Spleen (tissue), 11 donors: ENCODE measurements at regions not wholly inside any gene's neighbourhood (a gene's known extent, or its start where the extent isn't known, plus 50 kb on each side); places are given as distances from the start of the nearest gene placed in this dataset.

Experiments used
- DNase-seq: peaks from one replicate; pipeline ENCODE4 v3.0.0-alpha.2; 2020
- H3K27ac ChIP-seq, 8 donors: fragments of 200-600 bp; sonication (generic) in 7 of 8; 1 replicate in 4 of 8; 2 replicates in 4 of 8; pipeline versions ENCODE4 v1.5.0 to v1.8.0; 2016 to 2021; ENCODE audit warnings: inconsistent platforms in 4 of 8, mild to moderate bottlenecking in 4 of 8, moderate library complexity in 1 of 8
- H3K27me3 ChIP-seq, 7 donors: fragments of 200-600 bp; sonication (generic) in 6 of 7; replicated peaks in 1 of 7; 1 replicate in 4 of 7; 2 replicates in 3 of 7; pipeline versions ENCODE4 v1.5.0 to v1.8.0; 2016 to 2021; ENCODE audit warnings: inconsistent platforms in 3 of 7, mild to moderate bottlenecking in 1 of 7
- H3K36me3 ChIP-seq, 6 donors: fragments of 200-600 bp; sonication (generic) in 5 of 6; 1 replicate in 4 of 6; 2 replicates in 2 of 6; pipeline versions ENCODE4 v1.5.0 to v1.8.0; 2016 to 2021; ENCODE audit warnings: inconsistent platforms in 2 of 6
- H3K4me1 ChIP-seq, 6 donors: fragments of 200-600 bp; sonication (generic) in 5 of 6; 1 replicate in 3 of 6; 2 replicates in 3 of 6; pipeline versions ENCODE4 v1.5.0 to v1.8.0; 2016 to 2021; ENCODE audit warnings: inconsistent platforms in 3 of 6
- H3K4me3 ChIP-seq, 8 donors: fragments of 200-600 bp; sonication (generic) in 7 of 8; 1 replicate in 4 of 8; 2 replicates in 4 of 8; pipeline versions ENCODE4 v1.5.0 to v1.8.0; 2016 to 2021; ENCODE audit warnings: inconsistent platforms in 4 of 8, mild to moderate bottlenecking in 4 of 8, moderate library complexity in 2 of 8
- H3K9me3 ChIP-seq, 8 donors: fragments of 200-600 bp; sonication (generic) in 7 of 8; 1 replicate in 4 of 8; 2 replicates in 4 of 8; pipeline versions ENCODE4 v1.5.0 to v1.8.0; 2016 to 2021; ENCODE audit warnings: inconsistent platforms in 4 of 8
- CTCF ChIP-seq, 11 experiments: fragments of 200-600 bp in 7 of 11; fragments of 450-650 bp in 4 of 11; sonication (generic) in 4 of 11; IDR thresholded peaks in 8 of 11; conservative IDR thresholded peaks in 3 of 11; 1 replicate in 7 of 11; 2 replicates in 4 of 11; pipeline versions ENCODE4 v1.4.0 to v1.8.0; 2016 to 2021; ENCODE audit warnings: antibody characterized with exemption in 11 of 11, inconsistent platforms in 4 of 11, mild to moderate bottlenecking in 1 of 11
- POLR2A ChIP-seq, 3 donors: fragments of 450-650 bp; IDR thresholded peaks; one replicate each; pipeline ENCODE4 v1.5.1; 2017; ENCODE audit warnings: antibody characterized with exemption in 3 of 3, mild to moderate bottlenecking in 1 of 3
- POLR2AphosphoS5 ChIP-seq, 3 donors: sonication (generic); formaldehyde crosslinking; IDR thresholded peaks; one replicate each; pipeline ENCODE4 v1.5.1; 2017; ENCODE audit warnings: antibody characterized with exemption in 3 of 3
- WGBS, 5 donors: extraction: QIAGEN DNeasy Blood & Tissue Kit in 3 of 5; methylation state at CpG; one replicate each; pipeline versions ENCODE4 v1.1.5 to v1.1.7; 2013 to 2018; 5-methylcytosine and 5-hydroxymethylcytosine counted together
- intact Hi-C: fragments of 100-400 bp; cut with DNase I; formaldehyde crosslinking; loops from one replicate; pipeline ENCODE4 v1.15.0; 2023; ENCODE audit warnings: low total_unique reads
- donor health status: healthy with polysubstance abuse.
- donor health status: DM: no; HTN: no; CAD: no; lungs with moderate emphysema.
- donor health status: DM: no; HTN: no; CAD: no.
- donor health status: Bipolar disorder and iron deficiency.
- donor health status: healthy.
- donor health status: DM: no; HTN: no; CAD: no.
- donor health status: DM: yes; HTN: yes; CAD: no.

GRCh38 chr10:33611423-33611822 is 277.0 kb upstream of the NRP1 start:
- no peak overlapping the region for H3K4me3 ChIP-seq
- no peak for DNase-seq
- WGBS, 5 donors = 82 to 100% (median 90%) methylated on average over 1 of the region's 1 CpG
- peaks cover 0 to 18% (median 12%) of the 10 kb centered on the region in 8 donors for H3K9me3 ChIP-seq
- H3K36me3 ChIP-seq = no peaks in the 10 kb centered on the region
- TF ChIP-seq CTCF (IDR thresholded peaks at IDR 0.05 in 8 of 11, conservative IDR thresholded peaks at IDR 0.05 in 3 of 11) (no peak), POLR2A (IDR thresholded peaks at IDR 0.05) (no peak), POLR2AphosphoS5 (IDR thresholded peaks at IDR 0.05) (no peak)
- intact Hi-C loops = no loop called here
- H3K27ac ChIP-seq = no peak overlapping the region
- peaks cover 0 to 5% (median 0%) of the 10 kb centered on the region in 6 donors for H3K4me1 ChIP-seq
- no peaks in the 10 kb centered on the region for H3K27me3 ChIP-seq

- no peaks in the 10 kb centered on the region for H3K27me3 ChIP-seq
- no peak overlapping the region for H3K4me3 ChIP-seq
- H3K4me1 ChIP-seq = peaks cover 0 to 5% (median 0%) of the 10 kb centered on the region in 6 donors
- no peak for DNase-seq
- intact Hi-C loops = no loop called here
- H3K27ac ChIP-seq = no peak overlapping the region
- TF ChIP-seq POLR2A (IDR thresholded peaks at IDR 0.05) (no peak), POLR2AphosphoS5 (IDR thresholded peaks at IDR 0.05) (no peak), CTCF (IDR thresholded peaks at IDR 0.05 in 8 of 11, conservative IDR thresholded peaks at IDR 0.05 in 3 of 11) (no peak)
- no peaks in the 10 kb centered on the region for H3K36me3 ChIP-seq
- H3K9me3 ChIP-seq = peaks cover 0 to 18% (median 12%) of the 10 kb centered on the region in 8 donors
Measured at GRCh38 chr10:33609546-33609945, 275.1 kb upstream of the NRP1 start.

GRCh38 chr10:33602278-33602677 is 267.8 kb upstream of the NRP1 start:
- Histone ChIP-seq H3K4me1 (no peaks in the 10 kb centered on the region), H3K27me3 (no peaks in the 10 kb centered on the region), H3K27ac (no peak overlapping the region), H3K36me3 (no peaks in the 10 kb centered on the region), H3K4me3 (no peak overlapping the region), H3K9me3 (peaks cover 0 to 23% (median 14%) of the 10 kb centered on the region in 8 donors)
- DNase-seq = no peak
- WGBS, 5 donors = 21 to 36% (median 27%) methylated on average over 1 of the region's 1 CpG
- intact Hi-C loops = no loop called here
- TF ChIP-seq CTCF (IDR thresholded peaks at IDR 0.05 in 8 of 11, conservative IDR thresholded peaks at IDR 0.05 in 3 of 11) = no peak

- H3K4me1 ChIP-seq = no peaks in the 10 kb centered on the region
- no peaks in the 10 kb centered on the region for H3K27me3 ChIP-seq
- H3K36me3 ChIP-seq = no peaks in the 10 kb centered on the region
- no peak for DNase-seq
- no peak overlapping the region for H3K4me3 ChIP-seq
- peaks cover 0 to 23% (median 14%) of the 10 kb centered on the region in 8 donors for H3K9me3 ChIP-seq
- TF ChIP-seq CTCF (IDR thresholded peaks at IDR 0.05 in 8 of 11, conservative IDR thresholded peaks at IDR 0.05 in 3 of 11) (no peak), POLR2A (IDR thresholded peaks at IDR 0.05) (no peak), POLR2AphosphoS5 (IDR thresholded peaks at IDR 0.05) (no peak)
- H3K27ac ChIP-seq = no peak overlapping the region
- WGBS, 5 donors = 60 to 78% (median 73%) methylated on average over 3 of the region's 3 CpGs
- intact Hi-C loops = no loop called here
Measured at GRCh38 chr10:33600381-33600780, 265.9 kb upstream of the NRP1 start.
